Esophagus squamous epithelium (tissue), 5 donors: ENCODE measurements at regions not wholly inside any gene's neighbourhood (a gene's known extent, or its start where the extent isn't known, plus 50 kb on each side); places are given as distances from the start of the nearest gene placed in this dataset.

Experiments used
- DNase-seq: peaks from one replicate; lab custom pipeline; 2025; lab: John Stamatoyannopoulos, UW
- H3K27ac ChIP-seq, 4 donors: fragments of 200-600 bp; sonication (generic); one replicate each; pipeline ENCODE4 v1.5.1; 2016 to 2019; ENCODE audit warnings: mild to moderate bottlenecking in 1 of 4
- H3K27me3 ChIP-seq, 4 donors: fragments of 200-600 bp; sonication (generic); 1 replicate in 3 of 4; 2 replicates in 1 of 4; pipeline versions ENCODE4 v1.5.1 to v1.6.0; 2017 to 2021; ENCODE audit warnings: antibody characterized with exemption in 1 of 4
- H3K36me3 ChIP-seq, 3 donors: fragments of 200-600 bp; sonication (generic); one replicate each; pipeline ENCODE4 v1.5.1; 2016 to 2019
- H3K4me1 ChIP-seq, 3 donors: fragments of 200-600 bp; sonication (generic); one replicate each; pipeline ENCODE4 v1.5.1; 2017 to 2019
- H3K4me3 ChIP-seq, 4 donors: fragments of 200-600 bp; sonication (generic); 1 replicate in 3 of 4; 2 replicates in 1 of 4; pipeline ENCODE4 v1.5.1; 2016 to 2019; ENCODE audit warnings: mild to moderate bottlenecking in 2 of 4, moderate library complexity in 1 of 4
- H3K9me3 ChIP-seq, 3 donors: fragments of 200-600 bp; sonication (generic); one replicate each; pipeline ENCODE4 v1.5.1; 2016 to 2019
- POLR2A ChIP-seq, 4 donors: fragments of 450-650 bp; IDR thresholded peaks; one replicate each; pipeline ENCODE4 v1.6.1; 2017; ENCODE audit warnings: antibody characterized with exemption in 4 of 4, mild to moderate bottlenecking in 4 of 4, moderate library complexity in 3 of 4
- WGBS, 2 donors: methylation state at CpG; one replicate each; pipeline ENCODE4 v1.1.5; 2018; 5-methylcytosine and 5-hydroxymethylcytosine counted together
- intact Hi-C: fragments of 100-400 bp; cut with DNase I; formaldehyde crosslinking; loops from one replicate; pipeline ENCODE4 v1.15.0; 2022
- TF ChIP-seq, protein P1 (sequence below), 6 experiments: fragments of 450-650 bp in 4 of 6; fragments of 200-600 bp in 2 of 6; sonication (generic) in 2 of 6; IDR thresholded peaks; one replicate each; pipeline ENCODE4 v1.5.1; 2016 to 2019; ENCODE audit warnings: antibody characterized with exemption in 6 of 6, mild to moderate bottlenecking in 4 of 6, moderate library complexity in 4 of 6
- donor health status: DM: yes; HTN: yes; CAD: no.

DNA sequence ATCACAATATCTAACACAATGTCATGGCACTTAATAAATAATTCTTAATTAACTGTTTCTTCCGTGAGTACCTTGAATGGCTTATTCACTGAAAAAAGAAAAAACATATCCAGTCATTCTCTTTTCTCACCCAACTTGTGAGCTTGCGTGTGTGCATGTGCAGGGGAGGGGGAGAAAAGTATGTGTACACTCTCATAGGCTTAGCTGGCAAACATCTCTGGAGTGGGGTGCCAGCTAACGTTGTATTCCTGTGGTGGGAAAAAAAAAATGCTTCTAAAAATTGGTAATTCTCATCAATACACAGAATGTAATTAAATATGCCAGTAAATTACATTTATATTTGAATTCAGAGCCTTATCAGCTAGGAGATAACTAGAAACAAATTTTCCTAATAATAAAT is 291.9 kb upstream of the NOX3 start:
- Histone ChIP-seq H3K36me3 (no peaks in the 10 kb centered on the region), H3K4me1 (no peaks in the 10 kb centered on the region), H3K27ac (no peak overlapping the region), H3K9me3 (no peaks in the 10 kb centered on the region), H3K27me3 (no peaks in the 10 kb centered on the region), H3K4me3 (no peak overlapping the region)
- no peak for DNase-seq
- 59 to 71% methylated on average over 3 of the region's 3 CpGs for WGBS, 2 donors
- intact Hi-C loops, result no loop called here
- TF ChIP-seq, protein P1, sequence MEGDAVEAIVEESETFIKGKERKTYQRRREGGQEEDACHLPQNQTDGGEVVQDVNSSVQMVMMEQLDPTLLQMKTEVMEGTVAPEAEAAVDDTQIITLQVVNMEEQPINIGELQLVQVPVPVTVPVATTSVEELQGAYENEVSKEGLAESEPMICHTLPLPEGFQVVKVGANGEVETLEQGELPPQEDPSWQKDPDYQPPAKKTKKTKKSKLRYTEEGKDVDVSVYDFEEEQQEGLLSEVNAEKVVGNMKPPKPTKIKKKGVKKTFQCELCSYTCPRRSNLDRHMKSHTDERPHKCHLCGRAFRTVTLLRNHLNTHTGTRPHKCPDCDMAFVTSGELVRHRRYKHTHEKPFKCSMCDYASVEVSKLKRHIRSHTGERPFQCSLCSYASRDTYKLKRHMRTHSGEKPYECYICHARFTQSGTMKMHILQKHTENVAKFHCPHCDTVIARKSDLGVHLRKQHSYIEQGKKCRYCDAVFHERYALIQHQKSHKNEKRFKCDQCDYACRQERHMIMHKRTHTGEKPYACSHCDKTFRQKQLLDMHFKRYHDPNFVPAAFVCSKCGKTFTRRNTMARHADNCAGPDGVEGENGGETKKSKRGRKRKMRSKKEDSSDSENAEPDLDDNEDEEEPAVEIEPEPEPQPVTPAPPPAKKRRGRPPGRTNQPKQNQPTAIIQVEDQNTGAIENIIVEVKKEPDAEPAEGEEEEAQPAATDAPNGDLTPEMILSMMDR (IDR thresholded peaks at IDR 0.05), result no peak
- TF ChIP-seq POLR2A (IDR thresholded peaks at IDR 0.05), result no peak

DNA sequence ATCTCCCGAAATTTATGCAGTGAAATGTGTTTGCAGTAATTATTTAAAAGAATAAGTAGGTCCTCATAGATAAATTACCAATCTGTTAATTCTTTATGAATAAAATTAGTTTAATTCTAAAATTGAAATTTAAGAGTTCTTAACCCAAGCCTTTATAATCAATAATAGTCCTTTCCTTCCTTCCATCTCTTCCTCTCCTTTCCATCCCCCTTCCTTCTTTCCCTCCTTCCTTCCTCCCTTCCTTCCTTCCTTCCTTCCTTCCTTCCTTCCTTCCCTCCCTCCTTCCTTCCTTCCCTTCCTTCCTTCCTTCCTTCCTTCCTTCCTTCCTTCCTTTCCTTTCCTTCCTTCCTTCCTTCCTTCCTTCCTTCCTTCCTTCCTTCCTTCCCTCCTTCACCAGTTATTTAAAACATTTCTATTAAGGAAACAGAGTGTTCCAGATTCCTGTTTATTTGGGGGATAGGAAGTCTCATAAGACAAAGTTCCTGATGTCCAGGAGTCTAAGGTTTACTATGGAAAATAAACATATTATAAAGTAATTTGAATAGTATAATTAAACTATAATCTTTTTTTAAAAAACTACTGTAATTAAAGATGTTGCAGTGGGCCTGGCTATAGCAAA is 285.3 kb upstream of the NOX3 start:
- TF ChIP-seq, protein P1 (IDR thresholded peaks at IDR 0.05), result no peak
- Histone ChIP-seq H3K27ac (no peak overlapping the region), H3K36me3 (no peaks in the 10 kb centered on the region), H3K4me3 (no peak overlapping the region), H3K9me3 (no peaks in the 10 kb centered on the region), H3K27me3 (no peaks in the 10 kb centered on the region), H3K4me1 (no peaks in the 10 kb centered on the region)
- intact Hi-C loops, result no loop called here
- no peak for DNase-seq
- 57 to 58% methylated on average over 1 of the region's 1 CpG for WGBS, 2 donors

DNA sequence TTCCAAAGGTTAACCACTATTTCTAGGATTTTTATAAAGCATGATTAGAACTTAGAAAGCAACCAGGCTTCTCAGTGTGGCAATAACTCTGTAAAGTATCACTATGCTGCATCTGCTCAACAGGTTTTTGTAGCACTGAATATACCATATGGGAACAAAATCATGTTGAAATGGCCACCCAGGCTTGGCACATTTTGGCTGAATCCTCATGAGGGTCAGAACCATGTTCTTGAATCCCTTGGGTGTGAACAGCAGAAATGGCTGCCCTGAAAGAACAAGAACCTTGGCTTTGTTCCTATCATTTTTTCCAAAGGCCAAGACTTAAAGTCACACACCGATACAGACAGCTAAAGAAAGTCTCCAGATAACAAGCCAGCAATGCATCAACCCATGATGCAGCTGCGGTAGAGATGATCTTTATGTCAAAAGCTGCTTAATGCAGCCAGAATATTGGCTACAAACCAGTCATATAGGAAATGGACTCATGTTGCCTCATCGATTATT is 283.0 kb upstream of the NOX3 start:
- no peaks in the 10 kb centered on the region for H3K36me3 ChIP-seq
- H3K27me3 ChIP-seq, result no peaks in the 10 kb centered on the region
- H3K4me1 ChIP-seq, result no peaks in the 10 kb centered on the region
- no peak overlapping the region for H3K27ac ChIP-seq
- intact Hi-C loops, result no loop called here
- no peak for DNase-seq
- 89 to 96% methylated on average over 3 of the region's 3 CpGs for WGBS, 2 donors
- TF ChIP-seq, protein P1 (IDR thresholded peaks at IDR 0.05), result no peak
- TF ChIP-seq POLR2A (IDR thresholded peaks at IDR 0.05), result no peak
- no peak overlapping the region for H3K4me3 ChIP-seq
- H3K9me3 ChIP-seq, result no peaks in the 10 kb centered on the region

DNA sequence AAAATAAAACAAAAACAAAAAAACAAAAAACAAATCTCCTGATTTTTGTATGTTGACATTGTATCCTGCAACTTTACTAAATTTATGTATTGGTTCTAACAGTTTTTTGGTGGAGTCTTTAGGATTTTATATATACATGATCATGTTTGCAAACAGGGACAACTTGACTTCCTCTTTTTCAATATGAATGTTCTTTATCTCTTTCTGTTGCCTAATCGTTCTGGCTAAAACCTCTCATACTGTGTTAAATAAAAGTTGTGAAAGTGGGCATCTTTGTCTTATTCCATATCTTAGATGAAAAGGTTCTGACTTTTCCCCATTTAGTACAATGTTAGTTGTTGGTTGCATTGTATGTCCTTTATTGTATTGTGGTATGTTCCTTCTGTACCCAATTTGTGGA is 261.7 kb upstream of the NOX3 start:
- Histone ChIP-seq H3K4me3 (no peak overlapping the region), H3K36me3 (no peaks in the 10 kb centered on the region), H3K9me3 (no peaks in the 10 kb centered on the region), H3K27ac (no peak overlapping the region), H3K4me1 (no peaks in the 10 kb centered on the region), H3K27me3 (no peaks in the 10 kb centered on the region)
- DNase-seq, result no peak
- intact Hi-C loops, result no loop called here
- WGBS, 2 donors, result 59 to 75% methylated on average over 1 of the region's 1 CpG
- TF ChIP-seq, protein P1 (IDR thresholded peaks at IDR 0.05), result no peak
- no peak for TF ChIP-seq POLR2A (IDR thresholded peaks at IDR 0.05)

DNA sequence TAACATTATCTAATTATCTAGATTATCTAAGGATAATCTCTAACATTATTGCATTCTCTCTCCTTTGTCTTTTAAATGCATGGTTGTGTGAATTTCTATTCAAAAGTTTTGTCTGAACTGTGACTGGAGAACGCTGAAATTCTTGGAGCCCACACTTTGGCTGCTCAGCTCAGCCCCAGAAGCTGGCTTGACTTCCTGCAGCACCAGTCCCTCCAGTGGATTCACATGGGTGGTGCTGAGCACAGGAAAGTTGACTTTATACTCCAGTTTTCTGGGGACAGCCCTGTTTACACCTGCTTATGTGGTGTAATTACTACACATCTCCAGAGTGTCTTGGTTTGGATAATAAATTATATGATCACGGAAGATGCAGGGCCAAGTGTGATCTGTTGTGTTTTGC is 255.1 kb upstream of the NOX3 start:
- intact Hi-C loops, result no loop called here
- H3K27ac ChIP-seq, result no peak overlapping the region
- DNase-seq, result no peak
- no peaks in the 10 kb centered on the region for H3K4me1 ChIP-seq
- 25 to 55% methylated on average over 2 of the region's 2 CpGs for WGBS, 2 donors
- H3K4me3 ChIP-seq, result no peak overlapping the region
- TF ChIP-seq POLR2A (IDR thresholded peaks at IDR 0.05), result no peak
- TF ChIP-seq, protein P1 (IDR thresholded peaks at IDR 0.05), result peak in 1 of 6 experiments; percentile 23
- no peaks in the 10 kb centered on the region for H3K9me3 ChIP-seq
- no peaks in the 10 kb centered on the region for H3K27me3 ChIP-seq
- no peaks in the 10 kb centered on the region for H3K36me3 ChIP-seq
